ENCODE measurements at regions not wholly inside any gene's neighbourhood (a gene's known extent, or its start where the extent isn't known, plus 50 kb on each side); places are given as distances from the start of the nearest gene placed in this dataset.
"Not testable (repeated sequence)": the region's sequence is repeated elsewhere in the genome, so short reads cannot be mapped to it uniquely, and the experiment has no call there.

DNA sequence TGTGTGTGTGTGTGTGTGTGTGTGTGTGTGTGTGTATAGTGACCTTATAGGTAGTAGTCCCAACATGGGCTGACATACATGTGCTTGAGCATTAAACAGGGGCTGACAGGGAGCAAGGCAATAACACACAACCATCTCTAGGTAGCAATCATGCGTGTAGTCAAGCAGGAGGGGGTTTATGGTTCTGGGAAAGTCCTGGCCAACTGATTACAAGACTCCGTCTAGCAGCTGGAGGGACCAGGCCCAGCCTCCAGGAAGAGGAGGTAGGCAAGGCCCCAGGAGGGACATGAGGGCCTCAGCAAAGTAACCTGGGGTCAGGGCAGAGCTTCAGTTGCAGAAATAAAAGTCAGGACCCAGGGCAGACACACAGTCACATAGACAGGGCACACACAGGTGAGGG, 60.6 kb upstream of the E2F3 start:
- no peak for DNase-seq (ENCODE audit: low read depth in 2 of 2)

- DNase-seq (ENCODE audit: low read depth in 2 of 2): no peak
These were observed 60.1 kb upstream of the E2F3 start for GRCh38 chr6:20341564-20341963.

GRCh38 chr6:20346948-20347347, 54.7 kb upstream of the E2F3 start:
- not testable (repeated sequence) for DNase-seq (ENCODE audit: low read depth in 2 of 2)

- DNase-seq (ENCODE audit: low read depth in 2 of 2): no peak
These were observed 53.6 kb upstream of the E2F3 start for GRCh38 chr6:20348041-20348440.

GRCh38 chr6:20349225-20349624, 52.5 kb upstream of the E2F3 start:
- no peak for DNase-seq (ENCODE audit: low read depth in 2 of 2)

DNA sequence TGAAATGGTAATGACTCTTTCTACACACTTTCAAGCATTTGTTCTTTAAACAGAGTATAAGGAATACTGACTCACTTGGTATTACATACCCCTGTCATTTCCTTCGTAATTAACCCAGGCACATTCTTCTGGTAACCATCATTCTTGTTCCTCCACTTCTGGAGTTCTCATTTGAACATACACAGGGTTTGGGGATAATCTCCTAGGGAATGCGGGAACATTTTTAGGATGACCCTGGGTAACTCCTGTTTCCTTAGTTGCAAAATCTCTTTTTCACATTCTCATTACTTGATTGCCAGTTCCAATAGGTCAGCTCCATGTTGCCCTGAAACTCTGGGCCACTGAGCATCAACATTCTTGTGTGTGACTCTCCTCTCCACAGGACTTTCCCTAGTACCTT, 51.5 kb upstream of the E2F3 start:
- DNase-seq (ENCODE audit: low read depth in 2 of 2): no peak

DNA sequence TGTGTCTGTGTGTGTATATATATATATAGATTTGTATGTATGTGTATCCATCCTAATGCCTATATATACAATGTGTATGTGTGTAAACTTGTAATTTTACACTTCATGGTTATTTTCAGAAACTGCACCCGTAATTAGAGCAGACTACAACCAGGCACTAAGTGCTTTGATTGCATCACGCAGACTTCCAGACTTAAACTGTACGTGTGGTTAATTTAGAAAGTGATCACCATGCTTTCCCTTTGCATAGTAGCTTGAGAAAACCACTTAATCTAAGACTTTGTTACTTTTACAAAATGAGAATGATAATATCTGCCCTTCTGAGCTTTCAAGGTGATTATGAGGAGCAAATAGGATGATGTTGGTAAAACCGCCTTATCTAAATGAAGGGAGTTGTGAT, 50.1 kb upstream of the E2F3 start:
- no peak for DNase-seq (ENCODE audit: low read depth in 2 of 2)

All from stimulated activated CD4-positive, alpha-beta T cell treated with anti-CD3 and anti-CD28 coated beads, Interleukin-1b, Interleukin-23, amount 100 ng/mL, for 1 hour (primary cell).